OCI-LY3 (cell line): ENCODE measurements at regions not wholly inside any gene's neighbourhood (a gene's known extent, or its start where the extent isn't known, plus 50 kb on each side); places are given as distances from the start of the nearest gene placed in this dataset.

Experiments used
- CTCF ChIP-seq: fragments of 200-600, 300-600 bp; sonication (generic); IDR thresholded peaks from 2 replicates; pipeline ENCODE4 v1.5.1; 2014; ENCODE audit warnings: antibody characterized with exemption, low read length, low read depth
- EZH2phosphoT487 ChIP-seq: fragments of 200-600 bp; shearing (Covaris generic); IDR thresholded peaks from 2 replicates; pipeline ENCODE4 v1.6.1; 2018; ENCODE audit warnings: antibody characterized with exemption, mixed run types, low read depth

GRCh38 chr5:156253130-156253529 lies 73.8 kb upstream of the SGCD start:
- TF ChIP-seq CTCF: no peak
- no peak for TF ChIP-seq EZH2phosphoT487
